ENCODE measurements at regions not wholly inside any gene's neighbourhood (a gene's known extent, or its start where the extent isn't known, plus 50 kb on each side); places are given as distances from the start of the nearest gene placed in this dataset.
A peak's percentile ranks its signal among the peaks of the same experiment; 100 is the strongest.

DNA sequence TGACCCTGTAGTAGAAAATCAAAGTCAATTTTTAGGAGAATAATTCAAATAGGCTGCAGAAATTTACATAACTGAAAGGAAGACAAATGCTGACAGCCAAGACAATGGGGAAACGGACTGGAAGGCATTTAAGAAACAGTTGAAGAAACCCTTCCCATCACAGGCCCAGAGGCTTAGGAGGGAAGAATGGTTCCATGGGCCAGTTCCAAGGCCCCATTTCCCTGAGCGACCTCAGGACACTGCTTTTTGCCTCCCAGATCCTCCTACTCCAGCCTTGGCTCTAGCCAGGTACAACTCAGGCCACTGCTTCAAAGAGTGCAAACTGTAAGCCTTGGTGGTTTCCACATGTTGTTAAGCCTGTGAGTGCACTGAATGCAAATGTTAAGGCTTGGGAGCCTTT, 184.1 kb upstream of the SGCD start:
- Histone ChIP-seq H3K79me2 (ENCODE audit: control insufficient read depth, insufficient read depth, low read length) (no peaks in the 10 kb centered on the region), H3K27me3 (ENCODE audit: control insufficient read depth in 2 of 2, insufficient read depth in 2 of 2, low read length in 2 of 2) (no peaks in the 10 kb centered on the region), H3K4me2 (ENCODE audit: insufficient read depth, low read length) (no peak overlapping the region), H3K9me3 (replicated peaks; ENCODE audit: control insufficient read depth, insufficient read depth, low read depth, low read length) (no peaks in the 10 kb centered on the region), H4K20me1 (replicated peaks; ENCODE audit: control insufficient read depth, insufficient read depth, low read length) (no peaks in the 10 kb centered on the region), H3K4me3 (no peak overlapping the region), H3K9me1 (ENCODE audit: control insufficient read depth, insufficient read depth, low read length) (no peaks in the 10 kb centered on the region), H2AFZ (ENCODE audit: low read depth, low read length) (no peak overlapping the region), H3K4me1 (replicated peaks in 1 of 2; ENCODE audit: control insufficient read depth in 2 of 2, insufficient read depth in 2 of 2, low read length in 2 of 2) (no peaks in the 10 kb centered on the region), H3K27ac (ENCODE audit: extremely low read depth, low read depth, low read length) (no peak overlapping the region), H3K36me3 (ENCODE audit: control insufficient read depth, insufficient read depth, low read length) (no peaks in the 10 kb centered on the region), H3K9ac (ENCODE audit: insufficient read depth in 1 of 2, low read depth in 2 of 2, low read length in 2 of 2) (no peak overlapping the region)
- TF ChIP-seq ZFP36 (IDR thresholded peaks at IDR 0.05; ENCODE audit: low read depth, low read length, partially characterized antibody), result peak; percentile 5
- no peak for TF ChIP-seq MYC (IDR thresholded peaks at IDR 0.05; ENCODE audit: low read depth, low read length)
- no peak for TF ChIP-seq MYC (CRISPR knock-in tag; IDR thresholded peaks at IDR 0.05; ENCODE audit: borderline replicate concordance, low read depth)
- no peak for TF ChIP-seq U2AF2 (optimal IDR thresholded peaks at IDR 0.05; ENCODE audit: low read depth, low read length)
- TF ChIP-seq JUNB (CRISPR knock-in tag; conservative IDR thresholded peaks at IDR 0.05), result no peak
- TF ChIP-seq, protein P1, sequence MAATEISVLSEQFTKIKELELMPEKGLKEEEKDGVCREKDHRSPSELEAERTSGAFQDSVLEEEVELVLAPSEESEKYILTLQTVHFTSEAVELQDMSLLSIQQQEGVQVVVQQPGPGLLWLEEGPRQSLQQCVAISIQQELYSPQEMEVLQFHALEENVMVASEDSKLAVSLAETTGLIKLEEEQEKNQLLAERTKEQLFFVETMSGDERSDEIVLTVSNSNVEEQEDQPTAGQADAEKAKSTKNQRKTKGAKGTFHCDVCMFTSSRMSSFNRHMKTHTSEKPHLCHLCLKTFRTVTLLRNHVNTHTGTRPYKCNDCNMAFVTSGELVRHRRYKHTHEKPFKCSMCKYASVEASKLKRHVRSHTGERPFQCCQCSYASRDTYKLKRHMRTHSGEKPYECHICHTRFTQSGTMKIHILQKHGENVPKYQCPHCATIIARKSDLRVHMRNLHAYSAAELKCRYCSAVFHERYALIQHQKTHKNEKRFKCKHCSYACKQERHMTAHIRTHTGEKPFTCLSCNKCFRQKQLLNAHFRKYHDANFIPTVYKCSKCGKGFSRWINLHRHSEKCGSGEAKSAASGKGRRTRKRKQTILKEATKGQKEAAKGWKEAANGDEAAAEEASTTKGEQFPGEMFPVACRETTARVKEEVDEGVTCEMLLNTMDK (IDR thresholded peaks at IDR 0.05; ENCODE audit: borderline replicate concordance, insufficient read depth, low read depth, low read length, poor library complexity, severe bottlenecking), result no peak
- ATAC-seq, result no peak
- no peak for FAIRE-seq
- no TSS peak for BruUV-seq (replicated peaks)
- ChIA-PET POLR2A (no interaction called here), CTCF (ENCODE audit: low intra/inter-chr PET ratio) (no interaction called here)
- no peak for DNase-seq (ENCODE audit: extremely low read depth in 1 of 4, low spot score in 3 of 4)
- intact Hi-C loops (cut with micrococcal nuclease), result no loop called here
- in situ Hi-C loops (cut with MboI), result no loop called here
- WGBS (ENCODE audit: insufficient coverage, low coverage, missing lambda C conversion rate), result 0% methylated on average over 1 of the region's 2 CpGs
